RPMI7951 (cell line): ENCODE measurements at regions not wholly inside any gene's neighbourhood (a gene's known extent, or its start where the extent isn't known, plus 50 kb on each side); places are given as distances from the start of the nearest gene placed in this dataset.

Experiments
- DNase-seq: peaks from one replicate; pipeline ENCODE4 v3.0.0-alpha.2; 2012; ENCODE audit warnings: low read depth

GRCh38 chr2:2828774-2829368, 497.8 kb upstream of the MYT1L start:
- DNase-seq: no peak

- no peak for DNase-seq
These were observed 496.7 kb upstream of the MYT1L start for GRCh38 chr2:2827761-2828221.

DNA sequence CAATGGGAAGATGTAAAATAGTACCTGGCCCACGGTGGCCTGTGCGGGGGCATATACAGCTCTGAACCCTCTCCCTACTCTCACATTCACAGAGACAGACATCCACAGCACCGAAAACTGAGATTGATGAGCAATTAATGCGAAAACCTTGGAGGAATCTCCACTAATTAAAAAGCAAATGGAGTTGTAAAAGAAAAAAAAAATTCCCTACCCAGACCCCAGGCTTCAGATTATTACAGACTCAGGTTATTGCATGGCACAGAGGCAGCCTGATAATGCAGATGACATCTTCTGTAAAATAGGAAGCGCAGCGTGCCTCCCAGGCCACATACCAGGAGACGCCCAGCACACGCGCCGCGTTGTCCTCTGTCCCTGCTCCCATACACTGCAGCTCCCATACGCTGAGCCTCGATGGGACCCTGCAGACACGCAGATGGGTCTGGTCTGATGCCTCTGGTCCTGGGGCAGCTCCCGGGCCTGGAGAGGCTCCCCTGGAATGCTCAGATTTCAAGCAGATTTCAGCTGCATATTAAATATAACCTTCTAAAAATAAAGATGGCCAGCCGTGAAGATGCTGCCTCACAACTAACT, 496.1 kb upstream of the MYT1L start:
- no peak for DNase-seq

DNA sequence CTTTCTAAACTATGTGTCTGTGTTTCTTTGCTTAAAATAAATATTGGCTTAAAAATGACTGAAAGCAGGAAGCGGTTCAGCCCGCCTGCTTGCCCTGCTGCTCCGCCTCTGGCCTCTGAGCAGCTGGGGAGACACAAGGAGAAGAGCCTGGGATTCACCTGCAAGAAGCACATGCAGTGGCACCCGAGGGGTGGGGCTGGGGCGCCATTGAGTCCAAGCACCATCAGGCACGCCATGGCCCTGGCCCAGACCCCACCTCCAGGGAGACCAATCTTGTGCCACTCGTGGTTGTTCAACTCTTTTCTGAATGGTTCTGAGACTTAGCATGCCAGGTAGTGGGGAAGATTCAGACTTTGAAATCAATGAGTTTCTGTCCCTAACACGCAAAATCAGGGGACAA, 495.5 kb upstream of the MYT1L start:
- no peak for DNase-seq

DNA sequence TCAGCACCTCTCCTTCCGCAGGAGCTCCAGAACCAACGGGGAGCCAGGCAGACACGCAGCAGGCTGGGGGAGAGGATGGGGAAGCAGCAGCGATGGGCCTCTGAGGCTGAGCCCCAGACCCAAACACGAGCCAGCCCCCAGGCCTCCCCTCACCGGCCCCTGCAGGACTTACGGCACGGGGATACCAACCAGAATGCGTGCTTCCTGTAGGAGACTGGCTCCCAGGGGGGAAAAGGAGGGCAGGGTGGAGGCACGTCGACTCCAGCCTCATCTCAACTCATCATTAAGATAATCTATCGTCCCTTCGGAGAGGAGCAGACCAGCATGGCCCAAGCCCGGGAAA, 495.1 kb upstream of the MYT1L start:
- DNase-seq: no peak

DNA sequence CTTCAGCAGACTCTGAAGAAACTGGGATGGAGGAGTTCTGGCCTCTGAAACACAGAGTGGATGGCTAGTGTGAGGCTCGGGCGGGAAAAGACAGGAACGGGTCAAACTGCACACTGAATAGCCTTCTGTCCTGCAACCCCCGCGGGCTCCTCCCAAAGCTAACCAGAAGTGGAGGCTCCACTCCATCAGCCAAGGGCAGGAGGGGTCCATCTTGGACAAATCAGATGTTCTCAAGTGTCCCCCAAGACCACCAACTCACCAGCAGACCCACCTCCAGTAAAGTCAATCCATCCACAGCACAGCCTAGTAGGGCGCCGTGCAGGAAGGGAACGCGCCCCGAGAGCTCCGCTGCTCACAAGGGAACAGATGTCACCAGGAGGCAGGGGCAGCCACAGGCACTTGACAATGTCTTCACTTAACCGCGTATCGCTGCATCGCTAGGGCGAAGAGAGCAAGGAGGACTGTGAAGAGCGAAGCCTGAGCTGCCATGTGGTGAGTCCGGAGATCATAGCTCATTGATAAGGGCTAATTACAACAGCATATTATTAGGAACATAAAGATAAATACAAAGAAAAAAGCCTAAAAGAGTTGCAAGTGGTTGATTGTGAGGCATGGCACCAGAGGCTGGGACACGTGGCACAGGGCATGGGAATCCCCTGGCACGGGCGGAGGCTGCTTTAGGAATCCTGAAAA, 494.6 kb upstream of the MYT1L start:
- no peak for DNase-seq

- no peak for DNase-seq
These were observed 494.0 kb upstream of the MYT1L start for GRCh38 chr2:2825062-2825461.

GRCh38 chr2:2824588-2824987, 493.5 kb upstream of the MYT1L start:
- no peak for DNase-seq

DNA sequence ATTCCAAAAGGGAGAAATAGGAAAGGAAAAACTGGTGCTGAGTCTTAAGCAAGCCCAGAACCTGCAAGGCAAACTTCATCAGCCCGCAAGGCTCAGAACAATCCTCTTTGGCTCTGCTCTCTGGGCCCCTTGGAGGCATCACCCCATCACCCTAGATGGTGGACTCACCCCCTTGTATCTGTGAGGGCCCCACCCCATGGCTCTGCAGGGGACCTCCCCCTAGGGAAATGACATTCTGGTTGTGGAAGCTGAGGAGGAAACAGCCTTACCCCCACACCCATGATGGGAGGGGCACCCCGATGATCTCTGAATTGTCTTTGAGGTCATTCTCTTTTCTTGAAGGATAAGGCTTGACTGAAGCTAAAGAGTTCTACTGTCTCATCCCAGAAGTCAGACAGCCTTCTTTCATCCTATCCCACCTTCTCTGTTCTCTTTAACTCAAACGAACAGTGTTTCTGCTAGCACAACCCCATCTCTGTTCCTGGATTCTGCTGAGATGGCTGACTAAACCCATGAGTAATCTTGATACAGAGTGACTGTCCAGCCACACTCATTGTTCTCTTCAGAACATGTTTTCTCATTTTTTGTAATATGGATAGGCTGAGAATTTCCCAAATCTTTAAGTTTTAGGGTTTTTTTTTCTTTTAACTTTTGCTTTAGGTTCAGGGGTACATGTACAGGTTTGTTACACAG, 492.1 kb upstream of the MYT1L start:
- no peak for DNase-seq

GRCh38 chr2:2822143-2822542, 491.1 kb upstream of the MYT1L start:
- DNase-seq: no peak

DNA sequence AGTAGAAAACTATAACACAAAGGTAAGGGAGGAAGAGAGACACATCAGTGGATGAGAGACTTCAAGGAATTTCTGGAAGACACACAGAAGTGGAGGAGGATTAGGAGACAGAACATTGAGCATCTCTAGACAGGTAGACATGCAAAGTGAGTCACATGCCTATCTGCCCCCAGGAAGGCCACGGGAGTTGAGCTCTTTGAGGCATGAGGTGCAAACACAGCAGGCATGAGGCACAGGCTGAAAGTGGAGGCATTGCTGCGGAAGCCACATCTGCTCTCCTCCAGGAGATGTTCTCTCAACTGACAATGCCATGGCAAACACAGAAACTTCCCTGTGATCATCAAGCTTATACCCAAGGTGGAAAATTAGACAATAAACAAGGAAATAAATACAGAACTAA, 481.6 kb upstream of the MYT1L start:
- DNase-seq: no peak

- DNase-seq: no peak
These were observed 481.0 kb upstream of the MYT1L start for GRCh38 chr2:2812117-2812516.

- DNase-seq: no peak
These were observed 479.4 kb upstream of the MYT1L start for GRCh38 chr2:2810504-2810903.

DNA sequence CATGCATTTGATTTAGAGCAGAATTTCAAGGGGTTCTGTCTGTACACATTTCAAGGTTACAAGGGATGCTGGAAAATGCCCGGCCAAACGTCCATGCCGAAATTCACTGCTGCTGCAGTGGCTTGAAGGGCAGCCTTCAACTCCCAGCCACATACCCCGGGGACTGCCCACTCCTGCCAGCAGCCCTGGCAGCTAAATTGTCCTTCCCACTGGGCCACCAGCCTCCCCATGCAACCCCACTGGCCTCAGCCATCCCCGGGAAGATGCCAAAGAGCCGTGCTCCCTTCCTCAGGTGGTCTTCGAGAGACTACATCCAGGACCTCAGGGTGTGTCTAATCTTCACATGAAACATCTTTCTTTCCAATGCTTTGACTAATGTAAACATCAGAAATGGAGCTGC, 478.7 kb upstream of the MYT1L start:
- DNase-seq: no peak

DNA sequence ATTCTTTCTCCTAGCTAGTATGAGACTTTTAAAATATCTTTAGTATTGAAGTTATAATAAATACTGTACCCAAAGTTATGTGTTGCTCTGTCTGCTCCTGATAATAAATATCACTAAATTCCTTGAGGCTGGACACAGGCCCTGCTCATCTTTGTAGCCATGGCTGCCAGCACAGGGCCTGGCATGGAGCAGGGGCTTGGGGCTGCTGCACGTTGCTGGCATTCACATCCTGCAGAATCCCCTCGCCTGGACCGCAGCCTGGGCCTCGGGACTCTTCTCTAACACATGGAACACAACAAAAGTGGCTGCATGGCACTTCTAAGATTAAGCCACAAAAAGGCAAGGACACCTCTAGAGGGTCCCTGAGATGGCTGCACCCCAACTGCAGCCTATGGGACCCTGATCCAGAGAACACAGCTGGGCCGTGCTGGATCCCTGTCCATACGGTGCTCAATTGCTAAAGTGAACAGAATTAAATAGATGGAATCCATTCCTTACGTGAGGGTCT, 477.5 kb upstream of the MYT1L start:
- no peak for DNase-seq

GRCh38 chr2:2806711-2807110, 475.6 kb upstream of the MYT1L start:
- DNase-seq: no peak

GRCh38 chr2:2805263-2805662, 474.2 kb upstream of the MYT1L start:
- no peak for DNase-seq

- DNase-seq: no peak
These were observed 473.5 kb upstream of the MYT1L start for GRCh38 chr2:2804528-2804927.

GRCh38 chr2:2801458-2801857, 470.4 kb upstream of the MYT1L start:
- no peak for DNase-seq

GRCh38 chr2:2800697-2801096, 469.6 kb upstream of the MYT1L start:
- DNase-seq: no peak

DNA sequence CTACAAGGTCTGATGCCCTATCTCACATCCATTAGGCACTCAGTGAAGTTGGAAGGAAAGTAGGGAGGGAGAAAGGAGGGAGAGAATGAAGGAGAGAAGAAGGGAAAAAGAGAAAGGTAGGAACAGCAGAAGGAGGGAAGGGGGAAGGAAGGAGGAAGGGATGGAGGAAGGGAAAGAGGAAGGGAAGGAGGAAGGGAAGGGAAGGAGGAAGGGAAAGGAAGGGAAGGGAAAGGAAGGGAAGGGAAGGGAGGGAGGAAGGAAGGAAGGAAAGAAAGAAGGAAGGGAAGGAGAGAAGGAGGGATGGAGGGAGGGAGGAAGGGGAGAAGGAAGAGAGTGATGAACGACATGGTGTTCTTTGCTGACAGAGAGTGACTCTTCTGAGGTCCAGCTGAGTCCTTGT, 468.9 kb upstream of the MYT1L start:
- no peak for DNase-seq

- DNase-seq: no peak
These were observed 468.1 kb upstream of the MYT1L start for GRCh38 chr2:2799151-2799697.

- no peak for DNase-seq
These were observed 467.3 kb upstream of the MYT1L start for GRCh38 chr2:2798337-2798736.
